HCT116 (cell line): ENCODE measurements at regions not wholly inside any gene's neighbourhood (a gene's known extent, or its start where the extent isn't known, plus 50 kb on each side); places are given as distances from the start of the nearest gene placed in this dataset.

Experiments
- ATAC-seq: fragments of 200-7000 bp; cut with Tn5 transposase; 2 replicates; pipeline ENCODE4 v1.9.1; 2020; ENCODE audit warnings: mild to moderate bottlenecking, moderate library complexity
- BruUV-seq: library from RNA; stranded (reverse); fragments of 400-500 nt; replicated peaks from 2 replicates; lab custom pipeline; 2021; lab: Mats Ljungman, UMichigan
- CTCF ChIA-PET: fragments of 300-600 bp; sonication (Branson Sonifier 250); formaldehyde crosslinking; loops from one replicate; lab custom pipeline; 2021; ENCODE audit warnings: antibody characterized with exemption; lab: Charles Lee
- POLR2A ChIA-PET: fragments of 300-600, 350-600 bp; sonication (Branson Sonifier 250); formaldehyde crosslinking; loops from one replicate; lab custom pipeline; 2021; ENCODE audit warnings: antibody characterized with exemption; lab: Charles Lee
- RAD21 ChIA-PET, 2 experiments: fragments of 300-600 bp; sonication (Branson Sonifier 250); formaldehyde crosslinking; loops; one replicate each; lab custom pipeline; 2023; ENCODE audit warnings: low total read pairs in 2 of 2; ENCODE audit not compliant: uncharacterized antibody in 2 of 2, unreplicated experiment in 2 of 2, low non-redundant PET in 1 of 2; lab: Charles Lee
- DNase-seq: peaks from one replicate; pipeline ENCODE4 v3.0.0-alpha.2; 2010; ENCODE audit warnings: low read depth, low spot score
- H2AFZ ChIP-seq: fragments of 200-600 bp; shearing (Covaris generic), sonication (generic); 2 replicates; pipeline ENCODE4 v1.6.1; 2017; ENCODE audit warnings: low read depth, mixed run types, mixed read lengths, antibody characterized with exemption, low read length; ENCODE audit not compliant: poor library complexity, severe bottlenecking
- H3K27ac ChIP-seq: 2 replicates; pipeline ENCODE4 v1.5.1; 2012; ENCODE audit warnings: low read depth, low read length
- H3K27me3 ChIP-seq: fragments of 200-600 bp; sonication (generic); 2 replicates; pipeline ENCODE4 v1.6.1; 2016; ENCODE audit warnings: mixed run types, low read length, mixed read lengths; ENCODE audit not compliant: insufficient read depth
- H3K36me3 ChIP-seq, 2 experiments: fragments of 200-500 bp in 1 of 2; fragments of 200-600 bp in 1 of 2; sonication (Bioruptor generic) in 1 of 2; sonication (generic) in 1 of 2; 2 replicates each; pipeline versions ENCODE4 v1.5.1 to v1.6.1; 2014 to 2016; ENCODE audit warnings: low read length in 2 of 2, inconsistent platforms in 1 of 2, mixed read lengths in 1 of 2, mixed run types in 1 of 2; ENCODE audit not compliant: insufficient read depth in 2 of 2, control insufficient read depth in 1 of 2
- H3K4me1 ChIP-seq, 2 experiments: fragments of 200-600 bp in 1 of 2; sonication (generic) in 1 of 2; 2 replicates each; pipeline versions ENCODE4 v1.5.1 to v1.6.1; 2012 to 2017; ENCODE audit warnings: low read length in 2 of 2, inconsistent platforms in 1 of 2, mild to moderate bottlenecking in 1 of 2, mixed read lengths in 1 of 2, mixed run types in 1 of 2, moderate library complexity in 1 of 2; ENCODE audit not compliant: insufficient read depth in 2 of 2, control insufficient read depth in 1 of 2
- H3K4me2 ChIP-seq: fragments of 200-600 bp; sonication (generic); 2 replicates; pipeline ENCODE4 v1.6.1; 2017; ENCODE audit warnings: mixed run types, low read length, mixed read lengths
- H3K4me3 ChIP-seq, 2 experiments: fragments of 200-600 bp in 1 of 2; sonication (generic) in 1 of 2; replicated peaks in 1 of 2; 2 replicates each; pipeline ENCODE4 v1.5.1; 2011 to 2016; ENCODE audit warnings: low read length in 2 of 2, control low read depth in 1 of 2, low read depth in 1 of 2, mild to moderate bottlenecking in 1 of 2, mixed read lengths in 1 of 2, mixed run types in 1 of 2
- H3K79me2 ChIP-seq: fragments of 200-600 bp; sonication (generic); 2 replicates; pipeline ENCODE4 v1.6.1; 2017; ENCODE audit warnings: mild to moderate bottlenecking, mixed run types, low read length, moderate library complexity, mixed read lengths; ENCODE audit not compliant: insufficient read depth
- H3K9ac ChIP-seq: fragments of 200-600 bp; sonication (generic); 2 replicates; pipeline ENCODE4 v1.6.1; 2016; ENCODE audit warnings: low read length, mixed read lengths
- H3K9me2 ChIP-seq: fragments of 200-600 bp; sonication (generic), shearing (Covaris generic); 2 replicates; pipeline ENCODE4 v1.6.1; 2017; ENCODE audit warnings: mixed run types, mild to moderate bottlenecking, moderate library complexity; ENCODE audit not compliant: insufficient read depth
- H3K9me3 ChIP-seq, 2 experiments: fragments of 200-500 bp in 1 of 2; fragments of 200-600 bp in 1 of 2; sonication (Bioruptor generic) in 1 of 2; sonication (generic) in 1 of 2; 2 replicates each; pipeline ENCODE4 v1.6.1; 2014 to 2017; ENCODE audit warnings: low read length in 2 of 2, mixed read lengths in 2 of 2, inconsistent platforms in 1 of 2, low read depth in 1 of 2, mild to moderate bottlenecking in 1 of 2, mixed run types in 1 of 2, moderate library complexity in 1 of 2; ENCODE audit not compliant: control insufficient read depth in 1 of 2, insufficient read depth in 1 of 2
- H4K20me1 ChIP-seq: fragments of 200-600 bp; sonication (generic), shearing (Covaris generic); 2 replicates; pipeline ENCODE4 v1.6.1; 2017; ENCODE audit warnings: mixed run types, mild to moderate bottlenecking, moderate library complexity; ENCODE audit not compliant: insufficient read depth
- ATF3 ChIP-seq: IDR thresholded peaks from 2 replicates; pipeline ENCODE4 v1.6.1; 2012
- CBX3 ChIP-seq: IDR thresholded peaks from 2 replicates; pipeline ENCODE4 v1.6.1; 2012; ENCODE audit warnings: low read depth
- CEBPB ChIP-seq: IDR thresholded peaks from 2 replicates; pipeline ENCODE4 v1.6.1; 2012; ENCODE audit warnings: low read depth
- EGR1 ChIP-seq: IDR thresholded peaks from 2 replicates; pipeline ENCODE4 v1.6.1; 2012; ENCODE audit warnings: low read depth
- ELF1 ChIP-seq: IDR thresholded peaks from 2 replicates; pipeline ENCODE4 v1.6.1; 2012; ENCODE audit warnings: low read depth, borderline replicate concordance
- EZH2 ChIP-seq: fragments of 200-600 bp; sonication (generic); IDR thresholded peaks from 2 replicates; pipeline ENCODE4 v1.6.1; 2017; ENCODE audit warnings: antibody characterized with exemption, mixed run types
- EZH2phosphoT487 ChIP-seq: fragments of 200-600 bp; IDR thresholded peaks from 2 replicates; pipeline ENCODE4 v1.6.1; 2018; ENCODE audit warnings: antibody characterized with exemption, borderline replicate concordance
- FOSL1 ChIP-seq: IDR thresholded peaks from 2 replicates; pipeline ENCODE4 v1.6.1; 2012; ENCODE audit warnings: low read depth
- JUND ChIP-seq: IDR thresholded peaks from 2 replicates; pipeline ENCODE4 v1.6.1; 2012
- MAX ChIP-seq: IDR thresholded peaks from 2 replicates; pipeline ENCODE4 v1.6.1; 2012
- POLR2AphosphoS5 ChIP-seq: IDR thresholded peaks from 2 replicates; pipeline ENCODE4 v1.6.1; 2011; ENCODE audit warnings: mild to moderate bottlenecking, low read depth, low read length, moderate library complexity
- RAD21 ChIP-seq: IDR thresholded peaks from 2 replicates; pipeline ENCODE4 v1.6.1; 2012; ENCODE audit warnings: low read depth, mild to moderate bottlenecking
- REST ChIP-seq: IDR thresholded peaks from 2 replicates; pipeline ENCODE4 v1.6.1; 2012; ENCODE audit warnings: low read depth
- SIN3A ChIP-seq: IDR thresholded peaks from 2 replicates; pipeline ENCODE4 v1.6.1; 2012; ENCODE audit warnings: low read depth
- SRF ChIP-seq: IDR thresholded peaks from 2 replicates; pipeline ENCODE4 v1.6.1; 2012; ENCODE audit warnings: low read depth
- TCF7L2 ChIP-seq: IDR thresholded peaks from 2 replicates; pipeline ENCODE4 v1.7.0; 2011; ENCODE audit warnings: borderline replicate concordance, inconsistent platforms; ENCODE audit not compliant: insufficient read depth, insufficient read length; ENCODE audit errors: extremely low read depth
- ZBTB33 ChIP-seq: IDR thresholded peaks from 2 replicates; pipeline ENCODE4 v1.6.1; 2011; ENCODE audit warnings: mild to moderate bottlenecking, low read length, moderate library complexity; ENCODE audit not compliant: insufficient replicate concordance; ENCODE audit errors: extremely low read depth
- ZNF274 ChIP-seq: fragments of 200-500 bp; sonication (Bioruptor generic); IDR thresholded peaks from 2 replicates; pipeline ENCODE4 v1.6.1; 2014; ENCODE audit warnings: mild to moderate bottlenecking, low read depth, low read length, inconsistent platforms
- intact Hi-C: fragments of 100-400 bp; cut with micrococcal nuclease; formaldehyde crosslinking; loops from 2 replicates; pipeline ENCODE4 v1.10.0; 2022

- H3K4me1 ChIP-seq = peaks cover 7 to 16% of the 10 kb centered on the region in 2 experiments; a peak in 3 of 4 replicates
- H3K79me2 ChIP-seq = no peaks in the 10 kb centered on the region
- no peak overlapping the region for H3K4me2 ChIP-seq
- ChIA-PET RAD21 (no interaction called here), CTCF (no interaction called here), POLR2A (no interaction called here)
- H3K9ac ChIP-seq = no peak overlapping the region
- H3K27me3 ChIP-seq = no peaks in the 10 kb centered on the region
- no peak overlapping the region for H3K27ac ChIP-seq
- ATAC-seq (no peak), DNase-seq (no peak)
- no peaks in the 10 kb centered on the region for H3K9me3 ChIP-seq
- no peaks in the 10 kb centered on the region for H3K36me3 ChIP-seq
- no peak overlapping the region for H2AFZ ChIP-seq
- no TSS peak for BruUV-seq
- H4K20me1 ChIP-seq = no peaks in the 10 kb centered on the region
- no peaks in the 10 kb centered on the region for H3K9me2 ChIP-seq
- no peak overlapping the region for H3K4me3 ChIP-seq
- TF ChIP-seq REST (no peak), TCF7L2 (no peak), SRF (no peak), FOSL1 (no peak), RAD21 (no peak), EZH2phosphoT487 (no peak), EGR1 (no peak), ATF3 (no peak), EZH2 (no peak), POLR2AphosphoS5 (no peak), CBX3 (no peak), ZBTB33 (no peak), ELF1 (no peak), MAX (no peak), ZNF274 (no peak), SIN3A (no peak), CEBPB (no peak), JUND (no peak)
- intact Hi-C loops = no loop called here
Observed at GRCh38 chr4:54167508-54167907, 61.6 kb upstream of the PDGFRA start.
